Adipocyte (in vitro differentiated cells): ENCODE measurements at regions not wholly inside any gene's neighbourhood (a gene's known extent, or its start where the extent isn't known, plus 50 kb on each side); places are given as distances from the start of the nearest gene placed in this dataset.
"Not testable (repeated sequence)": the region's sequence is repeated elsewhere in the genome, so short reads cannot be mapped to it uniquely, and the experiment has no call there.

Experiments used
- DNase-seq: peaks from one replicate; pipeline ENCODE4 v3.0.0-alpha.2; 2015; ENCODE audit warnings: low read depth
- H3K27me3 ChIP-seq: replicated peaks from 2 replicates; pipeline ENCODE4 v1.7.0; 2013; ENCODE audit warnings: mild to moderate bottlenecking, low read length, moderate library complexity; ENCODE audit not compliant: control insufficient read depth, insufficient read depth
- H3K36me3 ChIP-seq: 2 replicates; pipeline ENCODE4 v1.7.0; 2013; ENCODE audit warnings: low read length, mild to moderate bottlenecking, moderate library complexity; ENCODE audit not compliant: control insufficient read depth, insufficient read depth, severe bottlenecking
- H3K4me1 ChIP-seq: 2 replicates; pipeline ENCODE4 v1.7.0; 2013; ENCODE audit warnings: mild to moderate bottlenecking, low read length, moderate library complexity; ENCODE audit not compliant: control insufficient read depth, insufficient read depth
- H3K4me3 ChIP-seq: 2 replicates; pipeline ENCODE4 v1.7.0; 2013; ENCODE audit warnings: mild to moderate bottlenecking, low read length, moderate library complexity
- H3K9ac ChIP-seq: 2 replicates; pipeline ENCODE4 v1.7.0; 2013; ENCODE audit warnings: mild to moderate bottlenecking, low read length, moderate library complexity
- H3K9me3 ChIP-seq: 2 replicates; pipeline ENCODE4 v1.7.0; 2013; ENCODE audit warnings: mild to moderate bottlenecking, low read length, moderate library complexity; ENCODE audit not compliant: control insufficient read depth

- peak; percentile 46 for DNase-seq
- no peaks in the 10 kb centered on the region for H3K4me1 ChIP-seq
- H3K9ac ChIP-seq = no peak overlapping the region
- peaks cover 7% of the 10 kb centered on the region for H3K36me3 ChIP-seq
- peaks cover 24% of the 10 kb centered on the region for H3K9me3 ChIP-seq
- H3K4me3 ChIP-seq = no peak overlapping the region
- H3K27me3 ChIP-seq = no peaks in the 10 kb centered on the region
These were observed 73.9 kb upstream of the ZCCHC13 start for GRCh38 chrX:74230094-74230493.

DNA sequence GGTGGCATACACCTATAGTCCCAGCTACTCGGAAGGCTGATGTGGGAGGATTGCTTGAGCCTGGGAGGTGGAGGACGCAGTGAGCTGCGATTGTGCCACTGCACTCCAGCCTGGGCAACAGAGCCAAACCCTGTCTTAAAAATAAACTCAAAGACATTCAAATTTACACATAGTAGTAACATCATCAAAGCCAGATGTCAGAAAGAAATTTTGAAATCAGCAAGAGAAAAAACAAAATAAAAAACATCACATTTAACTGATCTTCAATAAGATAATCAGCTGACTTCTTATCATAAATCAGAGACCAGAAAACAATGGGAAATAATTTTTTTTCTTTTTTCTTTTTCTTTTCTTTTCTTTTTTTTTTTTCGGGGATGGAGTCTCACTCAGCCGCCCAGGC lies 78.9 kb upstream of the ZCCHC13 start:
- Histone ChIP-seq H3K4me1 (no peaks in the 10 kb centered on the region), H3K9ac (no peak overlapping the region), H3K4me3 (no peak overlapping the region), H3K36me3 (peaks cover 24% of the 10 kb centered on the region), H3K9me3 (peaks cover 42% of the 10 kb centered on the region), H3K27me3 (no peaks in the 10 kb centered on the region)
- no peak for DNase-seq

DNA sequence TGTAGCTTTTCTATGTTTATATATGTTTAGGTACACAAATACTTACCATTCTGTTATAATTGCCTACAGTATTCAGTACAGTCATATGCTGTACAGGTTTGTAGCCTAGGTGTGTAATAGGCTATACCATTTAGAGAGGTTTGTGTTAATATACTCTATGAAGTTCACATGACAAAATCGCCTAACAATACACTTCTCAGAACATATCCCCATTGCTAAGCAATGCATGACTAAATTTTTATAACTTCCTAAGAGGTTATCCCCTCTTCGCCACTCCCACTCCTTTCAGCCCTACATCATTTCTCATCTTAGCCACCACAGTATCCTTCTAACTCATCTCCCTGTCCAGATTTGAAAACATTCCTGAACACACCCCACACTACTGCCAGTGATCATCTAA lies 83.7 kb upstream of the ZCCHC13 start:
- Histone ChIP-seq H3K36me3 (peaks cover 44% of the 10 kb centered on the region), H3K9me3 (peaks cover 20% of the 10 kb centered on the region), H3K4me1 (no peaks in the 10 kb centered on the region), H3K9ac (no peak overlapping the region), H3K27me3 (no peaks in the 10 kb centered on the region), H3K4me3 (no peak overlapping the region)
- DNase-seq = no peak

DNA sequence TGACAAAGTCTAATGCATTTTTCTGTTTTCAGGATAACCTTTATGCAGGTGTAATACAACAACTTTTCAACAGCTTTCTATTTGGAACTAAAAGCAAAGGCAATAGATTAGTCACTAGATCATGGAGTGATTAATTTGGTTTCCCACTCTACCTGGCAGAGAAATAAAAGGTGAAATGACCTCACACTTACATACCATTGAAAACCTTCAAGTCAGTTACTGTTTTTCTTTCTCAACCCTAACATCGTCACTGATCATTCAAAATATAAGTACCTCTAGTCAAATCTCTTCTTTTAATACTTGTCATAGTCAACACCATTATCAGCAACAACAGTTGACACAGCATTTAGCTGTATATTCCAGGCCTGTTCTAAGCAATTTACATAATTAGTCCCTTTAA lies 85.1 kb upstream of the ZCCHC13 start:
- no peak for DNase-seq

GRCh38 chrX:74216421-74216820 lies 87.6 kb upstream of the ZCCHC13 start:
- H3K36me3 ChIP-seq = peaks cover 59% of the 10 kb centered on the region

More for the DNA sequence above, 85.1 kb upstream of the ZCCHC13 start:
- Histone ChIP-seq H3K36me3 (peaks cover 48% of the 10 kb centered on the region), H3K27me3 (peaks cover 2% of the 10 kb centered on the region), H3K4me1 (no peaks in the 10 kb centered on the region), H3K9ac (no peak overlapping the region), H3K4me3 (no peak overlapping the region), H3K9me3 (peaks cover 10% of the 10 kb centered on the region)

DNA sequence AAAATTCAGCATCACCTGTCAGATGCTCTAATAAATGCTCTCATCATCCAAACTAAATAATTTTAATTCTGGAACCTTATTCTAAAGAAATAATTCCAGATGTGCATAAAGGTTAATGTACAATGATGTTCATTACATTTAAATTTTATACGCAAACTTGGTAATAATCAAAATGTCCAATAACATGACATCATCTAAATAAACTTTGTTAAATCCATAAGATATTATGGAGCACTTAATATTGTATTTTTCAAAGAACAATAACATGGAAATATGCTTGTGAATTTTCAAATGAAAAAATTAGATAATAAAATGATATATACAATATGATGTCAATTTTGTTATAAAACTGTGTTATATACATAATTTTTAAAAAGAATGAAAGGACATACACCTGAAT lies 92.1 kb upstream of the ZCCHC13 start:
- Histone ChIP-seq H3K27me3 (peaks cover 4% of the 10 kb centered on the region), H3K4me3 (no peak overlapping the region), H3K4me1 (no peaks in the 10 kb centered on the region), H3K9ac (no peak overlapping the region), H3K36me3 (peaks cover 39% of the 10 kb centered on the region), H3K9me3 (peaks cover 8% of the 10 kb centered on the region)
- no peak for DNase-seq

More at GRCh38 chrX:74216421-74216820, 87.6 kb upstream of the ZCCHC13 start:
- Histone ChIP-seq H3K27me3 (peaks cover 4% of the 10 kb centered on the region), H3K4me3 (no peak overlapping the region), H3K9ac (no peak overlapping the region), H3K4me1 (no peaks in the 10 kb centered on the region), H3K9me3 (peaks cover 3% of the 10 kb centered on the region)
- no peak for DNase-seq

DNA sequence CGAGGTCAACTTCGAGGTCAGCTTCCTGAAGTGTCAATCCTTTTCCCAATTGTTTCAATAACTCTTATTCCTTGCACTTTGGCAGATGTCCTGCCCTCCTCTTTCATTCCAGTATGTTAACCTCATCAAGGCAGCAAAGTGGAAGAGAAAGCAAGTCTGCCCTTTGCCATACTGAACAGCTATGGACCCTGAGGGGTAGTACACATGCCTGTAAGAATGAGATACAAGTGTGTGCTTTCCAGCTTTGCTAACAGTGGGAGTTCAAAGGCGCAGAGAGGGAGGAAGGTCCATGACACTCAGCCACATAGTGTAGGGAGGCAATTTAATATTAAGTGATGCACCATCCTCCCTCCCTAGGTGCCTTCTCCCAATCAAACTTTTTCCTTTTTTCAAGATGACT lies 96.4 kb upstream of the ZCCHC13 start:
- Histone ChIP-seq H3K36me3 (peaks cover 30% of the 10 kb centered on the region), H3K4me1 (no peaks in the 10 kb centered on the region), H3K9ac (no peak overlapping the region), H3K9me3 (peaks cover 15% of the 10 kb centered on the region), H3K27me3 (no peaks in the 10 kb centered on the region), H3K4me3 (no peak overlapping the region)
- no peak for DNase-seq

DNA sequence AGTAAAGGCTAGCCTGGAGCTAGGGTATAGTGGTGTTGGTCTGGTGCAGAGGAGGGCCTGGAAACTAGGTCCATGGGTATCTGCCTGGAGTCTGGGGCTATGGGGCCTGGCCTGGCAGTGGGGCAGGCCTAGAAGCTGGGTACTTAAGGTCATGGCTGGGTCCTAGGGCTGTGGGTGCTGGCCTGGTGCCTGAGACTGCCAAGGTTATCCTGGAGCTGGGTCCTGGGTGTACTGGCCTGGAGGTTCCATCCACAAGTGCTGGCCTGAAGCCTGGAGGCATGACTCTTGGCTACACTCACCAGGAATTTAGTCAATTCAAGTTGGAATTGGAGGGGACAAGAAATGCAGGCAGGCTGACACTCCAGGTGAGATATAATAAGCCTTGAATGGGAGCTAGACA lies 108.4 kb upstream of the ZCCHC13 start:
- Histone ChIP-seq H3K9me3 (peaks cover 21% of the 10 kb centered on the region), H3K9ac (no peak overlapping the region), H3K27me3 (peaks cover 3% of the 10 kb centered on the region), H3K4me1 (no peaks in the 10 kb centered on the region), H3K4me3 (no peak overlapping the region), H3K36me3 (no peaks in the 10 kb centered on the region)
- DNase-seq = no peak

DNA sequence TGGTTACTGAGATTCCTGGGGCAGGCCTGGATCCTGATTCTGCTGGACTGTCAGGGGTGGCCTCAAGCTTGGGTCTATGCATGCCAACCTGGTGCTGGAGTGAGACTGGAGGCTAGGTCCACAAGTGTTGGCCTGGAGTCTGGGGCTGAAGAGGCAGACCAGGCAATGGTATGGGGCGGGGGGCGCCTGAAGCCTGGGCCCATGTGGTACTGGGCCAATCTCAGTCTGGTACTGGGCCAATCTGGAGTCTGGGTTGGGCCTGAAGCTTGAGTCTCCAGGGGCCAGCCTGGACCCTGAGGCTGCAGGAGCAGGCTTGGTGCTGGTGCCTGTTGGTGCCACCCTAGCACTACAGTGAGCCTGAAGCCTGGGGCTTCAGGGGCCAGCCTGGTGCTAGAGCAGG lies 108.9 kb upstream of the ZCCHC13 start:
- H3K9me3 ChIP-seq = peaks cover 21% of the 10 kb centered on the region
- H3K4me3 ChIP-seq = no peak overlapping the region
- no peaks in the 10 kb centered on the region for H3K4me1 ChIP-seq
- peaks cover 3% of the 10 kb centered on the region for H3K27me3 ChIP-seq
- no peak for DNase-seq
- H3K36me3 ChIP-seq = no peaks in the 10 kb centered on the region
- no peak overlapping the region for H3K9ac ChIP-seq

DNA sequence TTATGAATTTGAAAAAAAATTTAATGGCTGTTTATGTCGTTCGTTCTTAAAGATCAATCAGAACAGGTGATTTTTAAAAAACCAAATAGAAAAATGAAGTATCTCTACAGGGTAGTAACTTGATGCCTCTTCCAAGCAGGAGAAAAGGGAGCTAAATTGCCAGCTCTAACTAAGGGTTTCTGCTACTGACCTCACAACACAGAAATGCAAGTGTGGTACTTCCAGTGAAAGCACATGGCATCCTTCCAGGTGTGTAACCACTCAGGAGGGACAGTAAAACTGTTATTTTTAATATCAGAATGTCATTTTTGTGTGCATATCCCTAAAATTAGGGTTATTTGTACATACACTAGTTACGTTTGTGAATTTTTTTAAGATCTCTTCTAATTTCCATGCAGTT lies 116.8 kb upstream of the ZCCHC13 start:
- no peak overlapping the region for H3K4me3 ChIP-seq
- no peaks in the 10 kb centered on the region for H3K36me3 ChIP-seq
- H3K9me3 ChIP-seq = no peaks in the 10 kb centered on the region
- H3K9ac ChIP-seq = no peak overlapping the region
- no peaks in the 10 kb centered on the region for H3K27me3 ChIP-seq
- peak; percentile 9 for DNase-seq
- no peaks in the 10 kb centered on the region for H3K4me1 ChIP-seq

DNA sequence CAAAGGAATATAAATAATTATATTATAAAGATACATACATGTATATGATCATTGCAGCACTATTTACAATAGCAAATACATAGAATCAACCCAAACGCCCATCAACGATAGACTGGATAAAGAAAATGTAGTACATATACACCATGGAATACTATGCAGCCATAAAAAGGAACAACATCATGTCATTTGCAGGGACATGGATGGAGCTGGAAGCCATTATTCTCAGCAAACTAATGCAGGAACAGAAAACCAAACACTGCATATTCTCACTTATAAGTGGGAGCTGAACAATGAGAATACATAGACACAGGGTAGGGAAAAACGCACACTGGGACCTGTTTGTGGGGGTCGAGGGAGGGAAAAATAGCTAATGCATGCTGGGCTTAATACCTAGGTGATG lies 120.9 kb upstream of the ZCCHC13 start:
- not testable (repeated sequence) for H3K27me3 ChIP-seq

GRCh38 chrX:74181976-74182375 lies 122.0 kb upstream of the ZCCHC13 start:
- H3K4me3 ChIP-seq, DNase-seq, H3K9me3 ChIP-seq, H3K27me3 ChIP-seq, H3K4me1 ChIP-seq, H3K36me3 ChIP-seq, H3K9ac ChIP-seq: not testable (repeated sequence)

More for the DNA sequence above, 120.9 kb upstream of the ZCCHC13 start:
- not testable (repeated sequence) for H3K9ac ChIP-seq, H3K4me1 ChIP-seq, H3K36me3 ChIP-seq, DNase-seq, H3K4me3 ChIP-seq, H3K9me3 ChIP-seq
